Uterus (tissue), 2 donors: ENCODE measurements at regions not wholly inside any gene's neighbourhood (a gene's known extent, or its start where the extent isn't known, plus 50 kb on each side); places are given as distances from the start of the nearest gene placed in this dataset.

Experiments
- POLR2A ChIP-seq, 2 donors: fragments of 450-650 bp; IDR thresholded peaks; one replicate each; pipeline ENCODE4 v1.6.1; 2016; ENCODE audit warnings: antibody characterized with exemption in 2 of 2, mild to moderate bottlenecking in 1 of 2, moderate library complexity in 1 of 2
- TF ChIP-seq, protein P1 (sequence below), 4 experiments: fragments of 200-600 bp in 2 of 4; fragments of 450-650 bp in 2 of 4; sonication (generic) in 2 of 4; IDR thresholded peaks; one replicate each; pipeline ENCODE4 v1.5.1; 2016 to 2019; ENCODE audit warnings: antibody characterized with exemption in 4 of 4, mild to moderate bottlenecking in 2 of 4, moderate library complexity in 1 of 4

DNA sequence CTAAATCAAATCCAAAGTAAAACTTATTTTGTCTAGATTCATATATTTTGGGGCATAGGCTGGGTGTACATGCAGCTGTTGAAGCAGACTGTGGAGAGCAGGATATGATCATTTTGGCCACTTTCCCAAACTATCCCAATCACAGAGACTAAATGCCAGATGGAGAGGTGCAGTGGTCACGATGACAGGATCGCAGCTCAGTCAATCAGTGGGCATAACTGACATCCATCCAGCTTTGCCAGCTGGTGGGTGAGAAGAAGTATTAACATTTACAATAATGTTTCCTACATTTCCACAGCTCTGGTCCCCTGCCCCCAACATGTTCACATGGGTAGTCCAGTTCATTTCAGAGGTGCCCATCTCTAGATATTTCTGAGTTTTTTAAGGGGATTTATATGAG, 255.5 kb upstream of the SESN3 start:
- TF ChIP-seq, protein P1, sequence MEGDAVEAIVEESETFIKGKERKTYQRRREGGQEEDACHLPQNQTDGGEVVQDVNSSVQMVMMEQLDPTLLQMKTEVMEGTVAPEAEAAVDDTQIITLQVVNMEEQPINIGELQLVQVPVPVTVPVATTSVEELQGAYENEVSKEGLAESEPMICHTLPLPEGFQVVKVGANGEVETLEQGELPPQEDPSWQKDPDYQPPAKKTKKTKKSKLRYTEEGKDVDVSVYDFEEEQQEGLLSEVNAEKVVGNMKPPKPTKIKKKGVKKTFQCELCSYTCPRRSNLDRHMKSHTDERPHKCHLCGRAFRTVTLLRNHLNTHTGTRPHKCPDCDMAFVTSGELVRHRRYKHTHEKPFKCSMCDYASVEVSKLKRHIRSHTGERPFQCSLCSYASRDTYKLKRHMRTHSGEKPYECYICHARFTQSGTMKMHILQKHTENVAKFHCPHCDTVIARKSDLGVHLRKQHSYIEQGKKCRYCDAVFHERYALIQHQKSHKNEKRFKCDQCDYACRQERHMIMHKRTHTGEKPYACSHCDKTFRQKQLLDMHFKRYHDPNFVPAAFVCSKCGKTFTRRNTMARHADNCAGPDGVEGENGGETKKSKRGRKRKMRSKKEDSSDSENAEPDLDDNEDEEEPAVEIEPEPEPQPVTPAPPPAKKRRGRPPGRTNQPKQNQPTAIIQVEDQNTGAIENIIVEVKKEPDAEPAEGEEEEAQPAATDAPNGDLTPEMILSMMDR (IDR thresholded peaks at IDR 0.05) = no peak
- no peak for TF ChIP-seq POLR2A (IDR thresholded peaks at IDR 0.05)
